K562 (cell line): ENCODE measurements at regions not wholly inside any gene's neighbourhood (a gene's known extent, or its start where the extent isn't known, plus 50 kb on each side); places are given as distances from the start of the nearest gene placed in this dataset.

Experiments used
- ATAC-seq: fragments of 200-7000 bp; cut with Tn5 transposase; 3 replicates; pipeline ENCODE4 v1.9.1; 2020; ENCODE audit warnings: moderate library complexity
- BruUV-seq: library from RNA; stranded (reverse); fragments of 400-500 nt; replicated peaks from 2 replicates; lab custom pipeline; 2021; lab: Mats Ljungman, UMichigan
- CTCF ChIA-PET: fragments of 300-600 bp; formaldehyde crosslinking; extraction: SDS; loops from one replicate; lab custom pipeline; 2021; ENCODE audit warnings: low intra/inter-chr PET ratio; lab: Yijun Ruan, JAX
- POLR2A ChIA-PET: fragments of 300-600, 350-650 bp; sonication (Branson Sonifier 250); formaldehyde crosslinking; extraction: SDS; loops from one replicate; lab custom pipeline; 2021; ENCODE audit warnings: antibody characterized with exemption, inconsistent platforms; lab: Yijun Ruan, JAX
- DNase-seq, 4 experiments: peaks; one replicate each; pipeline versions ENCODE4 v3.0.0 to v3.0.0-alpha.2; 2011 to 2018; ENCODE audit warnings: low spot score in 3 of 4, mixed read lengths in 3 of 4; ENCODE audit errors: extremely low read depth in 1 of 4
- FAIRE-seq: peaks from 2 replicates; lab custom pipeline; 2011; peaks lifted over from hg19 to GRCh38; lab: Jason Lieb, UNC
- H2AFZ ChIP-seq: 2 replicates; pipeline ENCODE4 v1.6.0; 2011; ENCODE audit warnings: low read depth, low read length, control low read depth, inconsistent platforms
- H3K27ac ChIP-seq: fragments of 200-600 bp; 3 replicates; pipeline ENCODE4 v1.8.0; 2011; ENCODE audit warnings: low read depth, mild to moderate bottlenecking, control low read depth, inconsistent platforms, low read length, moderate library complexity, mixed read lengths; ENCODE audit errors: extremely low read depth
- H3K27me3 ChIP-seq, 2 experiments: fragments of 300-600 bp in 1 of 2; 2 replicates in 1 of 2; 3 replicates in 1 of 2; pipeline versions ENCODE4 v1.6.0 to v1.8.0; 2011; ENCODE audit warnings: inconsistent platforms in 2 of 2, low read length in 2 of 2, mild to moderate bottlenecking in 1 of 2, mixed read lengths in 1 of 2, moderate library complexity in 1 of 2; ENCODE audit not compliant: control insufficient read depth in 2 of 2, insufficient read depth in 2 of 2
- H3K36me3 ChIP-seq: fragments of 300-600 bp; 3 replicates; pipeline ENCODE4 v1.8.0; 2011; ENCODE audit warnings: mild to moderate bottlenecking, low read length, inconsistent platforms; ENCODE audit not compliant: control insufficient read depth, insufficient read depth
- H3K4me1 ChIP-seq, 2 experiments: fragments of 200-600 bp in 1 of 2; replicated peaks in 1 of 2; 2 replicates in 1 of 2; 3 replicates in 1 of 2; pipeline versions ENCODE4 v1.5.1 to v1.8.0; 2011; ENCODE audit warnings: inconsistent platforms in 2 of 2, low read length in 2 of 2, mild to moderate bottlenecking in 1 of 2, mixed read lengths in 1 of 2, moderate library complexity in 1 of 2; ENCODE audit not compliant: control insufficient read depth in 2 of 2, insufficient read depth in 2 of 2
- H3K4me2 ChIP-seq: 2 replicates; pipeline ENCODE4 v1.6.1; 2011; ENCODE audit warnings: low read length, control low read depth, inconsistent platforms, mixed read lengths; ENCODE audit not compliant: insufficient read depth
- H3K4me3 ChIP-seq: fragments of 200-600 bp; sonication (generic), shearing (Covaris generic); 2 replicates; pipeline ENCODE4 v1.5.1; 2016; ENCODE audit warnings: control low read depth, inconsistent platforms
- H3K79me2 ChIP-seq: fragments of 200-600 bp; 3 replicates; pipeline ENCODE4 v1.8.0; 2011; ENCODE audit warnings: low read length, inconsistent platforms; ENCODE audit not compliant: control insufficient read depth, insufficient read depth
- H3K9ac ChIP-seq, 2 experiments: 2 replicates each; pipeline versions ENCODE4 v1.6.0 to v1.6.1; 2011; ENCODE audit warnings: low read depth in 2 of 2, low read length in 2 of 2, control low read depth in 1 of 2, inconsistent platforms in 1 of 2, mild to moderate bottlenecking in 1 of 2, mixed read lengths in 1 of 2; ENCODE audit not compliant: insufficient read depth in 1 of 2
- H3K9me1 ChIP-seq: one replicate; pipeline ENCODE4 v1.6.0; 2011; ENCODE audit warnings: inconsistent platforms, mild to moderate bottlenecking, low read length, moderate library complexity; ENCODE audit not compliant: control insufficient read depth, insufficient read depth
- H3K9me3 ChIP-seq: replicated peaks from 2 replicates; pipeline ENCODE4 v1.5.1; 2011; ENCODE audit warnings: low read depth, low read length, inconsistent platforms; ENCODE audit not compliant: control insufficient read depth, insufficient read depth
- H4K20me1 ChIP-seq: replicated peaks from 2 replicates; pipeline ENCODE4 v1.6.1; 2011; ENCODE audit warnings: low read length, inconsistent platforms, mixed read lengths; ENCODE audit not compliant: control insufficient read depth, insufficient read depth
- ARID2 ChIP-seq: fragments of 450-650 bp; IDR thresholded peaks from 2 replicates; pipeline ENCODE4 v1.6.1; 2017; ENCODE audit warnings: antibody characterized with exemption, mild to moderate bottlenecking
- BMI1 ChIP-seq: fragments of 150-350 bp; IDR thresholded peaks from 2 replicates; pipeline ENCODE4 v1.6.1; 2014; ENCODE audit warnings: low read length
- CEBPB ChIP-seq: fragments of 450-650 bp; IDR thresholded peaks from 2 replicates; pipeline ENCODE4 v1.6.1; 2016; ENCODE audit warnings: missing genetic modification characterization, missing compliant biosample characterization
- KLF6 ChIP-seq: fragments of 250-450 bp; sonication (Bioruptor Pico); IDR thresholded peaks from 2 replicates; pipeline ENCODE4 v1.4.0; 2020; ENCODE audit warnings: mild to moderate bottlenecking, moderate library complexity, borderline replicate concordance
- RCOR1 ChIP-seq, 2 experiments: IDR thresholded peaks; 2 replicates each; pipeline ENCODE4 v1.6.1; 2012; ENCODE audit warnings: low read depth in 2 of 2, low read length in 2 of 2, borderline replicate concordance in 1 of 2, improper control_type of control experiment in 1 of 2
- ZNF121 ChIP-seq: sonication (generic); formaldehyde crosslinking; conservative IDR thresholded peaks from 2 replicates; pipeline ENCODE4 v1.8.0; 2022; ENCODE audit warnings: missing genetic modification reagents
- WGBS: fragments of 100-300 bp; shearing (Covaris generic); methylation state at CpG from one replicate; pipeline ENCODE4 v1.1.6; 2016; ENCODE audit warnings: low coverage, mixed read lengths; ENCODE audit not compliant: insufficient coverage; ENCODE audit errors: missing lambda C conversion rate; 5-methylcytosine and 5-hydroxymethylcytosine counted together
- in situ Hi-C: fragments of 300-500 bp; cut with MboI; formaldehyde crosslinking; loops from 4 replicates; pipeline ENCODE4 v1.15.0; 2018; ENCODE audit warnings: inconsistent platforms, mixed read lengths
- intact Hi-C: fragments of 100-400 bp; cut with micrococcal nuclease; formaldehyde crosslinking; loops from 2 replicates; pipeline ENCODE4 v1.14.2; 2022
- TF ChIP-seq, protein P1 (sequence below), 2 experiments: fragments of 450-650 bp in 1 of 2; sonication (generic) in 1 of 2; formaldehyde crosslinking in 1 of 2; IDR thresholded peaks in 1 of 2; conservative IDR thresholded peaks in 1 of 2; 2 replicates each; pipeline versions ENCODE4 v1.6.1 to v1.8.1; 2016 to 2023; ENCODE audit warnings: mild to moderate bottlenecking in 2 of 2, moderate library complexity in 2 of 2, inconsistent platforms in 1 of 2, missing genetic modification reagents in 1 of 2
- TF ChIP-seq, protein P2 (sequence below): sonication (generic); IDR thresholded peaks from 2 replicates; pipeline ENCODE4 v1.6.1; 2016
- TF ChIP-seq, protein P3 (sequence below): fragments of 200-800 bp; sonication (Bioruptor generic); IDR thresholded peaks from 2 replicates; pipeline ENCODE4 v1.6.1; 2017; ENCODE audit warnings: missing genetic modification characterization, missing compliant biosample characterization

DNA sequence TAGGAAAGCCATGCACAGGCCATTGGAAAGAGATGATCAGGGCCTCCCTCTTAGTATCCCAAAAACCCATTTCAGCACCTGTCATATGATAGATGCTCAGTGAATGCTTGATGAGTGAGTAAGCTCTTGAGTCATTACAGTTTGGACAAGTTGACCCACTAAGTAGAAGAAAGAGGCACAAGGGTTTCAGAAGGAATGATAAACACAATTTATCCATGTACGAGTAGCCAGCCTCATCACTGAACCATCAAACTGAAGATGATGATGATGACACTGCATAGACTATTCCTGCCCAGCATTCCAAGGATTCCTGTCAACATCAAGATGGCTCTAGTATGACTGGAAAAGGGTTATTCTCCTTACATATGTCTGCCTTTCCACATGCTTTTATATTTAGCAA is 596.0 kb downstream of the BCL11A start:
- no peak overlapping the region for H3K4me2 ChIP-seq
- no peaks in the 10 kb centered on the region for H3K9me3 ChIP-seq
- H3K9me1 ChIP-seq = no peaks in the 10 kb centered on the region
- H3K9ac ChIP-seq = no peak overlapping the region
- no peak overlapping the region for H3K4me3 ChIP-seq
- no peaks in the 10 kb centered on the region for H3K4me1 ChIP-seq
- CTCF ChIA-PET = no interaction called here
- no TSS peak for BruUV-seq
- no peak for DNase-seq
- H2AFZ ChIP-seq = no peak overlapping the region
- intact Hi-C loops (no loop called here), in situ Hi-C loops (no loop called here)
- no peak for ATAC-seq
- no peaks in the 10 kb centered on the region for H3K79me2 ChIP-seq
- 0% methylated on average over 1 of the region's 1 CpG for WGBS
- no peaks in the 10 kb centered on the region for H4K20me1 ChIP-seq
- POLR2A ChIA-PET = interaction anchor here (0.6 kb wide), 1 partner anchor 163 kb away, joined by 3 read pairs; no protein-coding TSS in a partner anchor
- TF ChIP-seq, protein P1, sequence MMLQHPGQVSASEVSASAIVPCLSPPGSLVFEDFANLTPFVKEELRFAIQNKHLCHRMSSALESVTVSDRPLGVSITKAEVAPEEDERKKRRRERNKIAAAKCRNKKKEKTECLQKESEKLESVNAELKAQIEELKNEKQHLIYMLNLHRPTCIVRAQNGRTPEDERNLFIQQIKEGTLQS (IDR thresholded peaks at IDR 0.05) = no peak
- TF ChIP-seq, protein P1 (CRISPR knock-in tag; conservative IDR thresholded peaks at IDR 0.05) = no peak
- TF ChIP-seq BMI1 (no peak), ARID2 (no peak), KLF6 (CRISPR knock-in tag) (no peak), ZNF121 (CRISPR knock-in tag) (no peak), RCOR1 (IDR thresholded peaks at IDR 0.05; ENCODE audit: borderline replicate concordance in 1 of 2, low read depth in 2 of 2, low read length in 2 of 2) (no peak), CEBPB (no peak)
- TF ChIP-seq, protein P2, sequence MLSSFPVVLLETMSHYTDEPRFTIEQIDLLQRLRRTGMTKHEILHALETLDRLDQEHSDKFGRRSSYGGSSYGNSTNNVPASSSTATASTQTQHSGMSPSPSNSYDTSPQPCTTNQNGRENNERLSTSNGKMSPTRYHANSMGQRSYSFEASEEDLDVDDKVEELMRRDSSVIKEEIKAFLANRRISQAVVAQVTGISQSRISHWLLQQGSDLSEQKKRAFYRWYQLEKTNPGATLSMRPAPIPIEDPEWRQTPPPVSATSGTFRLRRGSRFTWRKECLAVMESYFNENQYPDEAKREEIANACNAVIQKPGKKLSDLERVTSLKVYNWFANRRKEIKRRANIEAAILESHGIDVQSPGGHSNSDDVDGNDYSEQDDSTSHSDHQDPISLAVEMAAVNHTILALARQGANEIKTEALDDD = no peak
- TF ChIP-seq, protein P3, sequence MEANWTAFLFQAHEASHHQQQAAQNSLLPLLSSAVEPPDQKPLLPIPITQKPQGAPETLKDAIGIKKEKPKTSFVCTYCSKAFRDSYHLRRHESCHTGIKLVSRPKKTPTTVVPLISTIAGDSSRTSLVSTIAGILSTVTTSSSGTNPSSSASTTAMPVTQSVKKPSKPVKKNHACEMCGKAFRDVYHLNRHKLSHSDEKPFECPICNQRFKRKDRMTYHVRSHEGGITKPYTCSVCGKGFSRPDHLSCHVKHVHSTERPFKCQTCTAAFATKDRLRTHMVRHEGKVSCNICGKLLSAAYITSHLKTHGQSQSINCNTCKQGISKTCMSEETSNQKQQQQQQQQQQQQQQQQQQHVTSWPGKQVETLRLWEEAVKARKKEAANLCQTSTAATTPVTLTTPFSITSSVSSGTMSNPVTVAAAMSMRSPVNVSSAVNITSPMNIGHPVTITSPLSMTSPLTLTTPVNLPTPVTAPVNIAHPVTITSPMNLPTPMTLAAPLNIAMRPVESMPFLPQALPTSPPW (CRISPR knock-in tag) = no peak
- FAIRE-seq = no peak
- H3K36me3 ChIP-seq = no peaks in the 10 kb centered on the region
- H3K27me3 ChIP-seq = no peaks in the 10 kb centered on the region
- no peak overlapping the region for H3K27ac ChIP-seq
